ENCODE measurements at regions not wholly inside any gene's neighbourhood (a gene's known extent, or its start where the extent isn't known, plus 50 kb on each side); places are given as distances from the start of the nearest gene placed in this dataset.

GRCh38 chr6:63436356-63436755 is 116.6 kb upstream of the LGSN start:
- no peak overlapping the region for H3K4me3 ChIP-seq
- H3K36me3 ChIP-seq, result no peaks in the 10 kb centered on the region
- H3K9me3 ChIP-seq, result no peaks in the 10 kb centered on the region
- 70 to 80% (median 77%) methylated on average over 2 of the region's 2 CpGs for WGBS, 5 donors
- H3K4me1 ChIP-seq, result no peaks in the 10 kb centered on the region
- no peaks in the 10 kb centered on the region for H3K27me3 ChIP-seq
- no peak overlapping the region for H3K27ac ChIP-seq
- TF ChIP-seq POLR2A (IDR thresholded peaks at IDR 0.05), result no peak
- TF ChIP-seq POLR2AphosphoS5 (IDR thresholded peaks at IDR 0.05), result no peak
- TF ChIP-seq CTCF (IDR thresholded peaks at IDR 0.05), result no peak
- no peak for TF ChIP-seq EP300 (IDR thresholded peaks at IDR 0.05)
- intact Hi-C loops (cut with DNase I; ENCODE audit: low total_unique reads), result no loop called here
- DNase-seq, result no peak

GRCh38 chr6:63437058-63437457 is 117.3 kb upstream of the LGSN start:
- no peak for DNase-seq

GRCh38 chr6:63440057-63440456 is 120.3 kb upstream of the LGSN start:
- intact Hi-C loops (cut with DNase I; ENCODE audit: low total_unique reads), result no loop called here
- DNase-seq, result peak; percentile 45 to 57
- Histone ChIP-seq H3K27ac (peak overlapping the region in 2 of 5 donors; percentile 4 to 35), H3K4me3 (no peak overlapping the region), H3K4me1 (no peaks in the 10 kb centered on the region), H3K36me3 (no peaks in the 10 kb centered on the region), H3K27me3 (no peaks in the 10 kb centered on the region), H3K9me3 (no peaks in the 10 kb centered on the region)
- WGBS, 5 donors, result 16 to 35% (median 19%) methylated on average over 7 of the region's 7 CpGs
- TF ChIP-seq CTCF (IDR thresholded peaks at IDR 0.05), result no peak
- TF ChIP-seq POLR2AphosphoS5 (IDR thresholded peaks at IDR 0.05), result peak in 1 of 3 donors; percentile 22

More at GRCh38 chr6:63437058-63437457, 117.3 kb upstream of the LGSN start:
- no peak overlapping the region for H3K4me3 ChIP-seq
- no peaks in the 10 kb centered on the region for H3K36me3 ChIP-seq
- no peak for TF ChIP-seq POLR2A (IDR thresholded peaks at IDR 0.05)
- no peak for TF ChIP-seq EP300 (IDR thresholded peaks at IDR 0.05)
- TF ChIP-seq CTCF (IDR thresholded peaks at IDR 0.05), result no peak
- no peak for TF ChIP-seq POLR2AphosphoS5 (IDR thresholded peaks at IDR 0.05)
- WGBS, 5 donors, result 87 to 97% (median 94%) methylated on average over 3 of the region's 3 CpGs
- no peaks in the 10 kb centered on the region for H3K4me1 ChIP-seq
- H3K27me3 ChIP-seq, result no peaks in the 10 kb centered on the region
- intact Hi-C loops (cut with DNase I; ENCODE audit: low total_unique reads), result no loop called here
- H3K27ac ChIP-seq, result no peak overlapping the region
- H3K9me3 ChIP-seq, result no peaks in the 10 kb centered on the region

- intact Hi-C loops (cut with DNase I; ENCODE audit: low total_unique reads), result no loop called here
- 89 to 96% (median 91%) methylated on average over 14 to 16 of the region's 16 CpGs for WGBS, 5 donors
- peak overlapping the region in 1 of 5 donors; percentile 4 for H3K27ac ChIP-seq
- H3K4me3 ChIP-seq, result no peak overlapping the region
- TF ChIP-seq CTCF (IDR thresholded peaks at IDR 0.05), result no peak
- no peak for TF ChIP-seq POLR2A (IDR thresholded peaks at IDR 0.05)
- no peak for TF ChIP-seq EP300 (IDR thresholded peaks at IDR 0.05)
- TF ChIP-seq POLR2AphosphoS5 (IDR thresholded peaks at IDR 0.05), result no peak
- no peaks in the 10 kb centered on the region for H3K36me3 ChIP-seq
- H3K4me1 ChIP-seq, result no peaks in the 10 kb centered on the region
- no peak for DNase-seq
- H3K9me3 ChIP-seq, result no peaks in the 10 kb centered on the region
- no peaks in the 10 kb centered on the region for H3K27me3 ChIP-seq
Measured at GRCh38 chr6:63440594-63440993, 120.8 kb upstream of the LGSN start.

All from stomach (tissue), 8 donors.